Daoy (cell line): ENCODE measurements at regions not wholly inside any gene's neighbourhood (a gene's known extent, or its start where the extent isn't known, plus 50 kb on each side); places are given as distances from the start of the nearest gene placed in this dataset.
"Not testable (repeated sequence)": the region's sequence is repeated elsewhere in the genome, so short reads cannot be mapped to it uniquely, and the experiment has no call there.

Experiments used
- DNase-seq: peaks from one replicate; pipeline ENCODE4 v3.0.0-alpha.2; 2015; ENCODE audit warnings: low read depth

- DNase-seq, result no peak
Measured at GRCh38 chr3:162718697-162719096, 1222.1 kb downstream of the OTOL1 start.

GRCh38 chr3:162719684-162720341 lies 1223.2 kb downstream of the OTOL1 start:
- peak; percentile 45 for DNase-seq

GRCh38 chr3:162721736-162722135 lies 1225.1 kb downstream of the OTOL1 start:
- DNase-seq, result no peak

GRCh38 chr3:162722337-162722736 lies 1225.7 kb downstream of the OTOL1 start:
- DNase-seq, result no peak

GRCh38 chr3:162722796-162723195 lies 1226.2 kb downstream of the OTOL1 start:
- DNase-seq, result not testable (repeated sequence)

GRCh38 chr3:162729686-162730085 lies 1233.1 kb downstream of the OTOL1 start:
- no peak for DNase-seq

- not testable (repeated sequence) for DNase-seq
Measured at GRCh38 chr3:162731961-162732360, 1235.4 kb downstream of the OTOL1 start.

- DNase-seq, result no peak
Measured at GRCh38 chr3:162738784-162739183, 1242.2 kb downstream of the OTOL1 start.

GRCh38 chr3:162740941-162741596 lies 1244.5 kb downstream of the OTOL1 start:
- no peak for DNase-seq

- DNase-seq, result no peak
Measured at GRCh38 chr3:162742159-162742717, 1245.6 kb downstream of the OTOL1 start.

GRCh38 chr3:162743091-162743490 lies 1246.5 kb downstream of the OTOL1 start:
- no peak for DNase-seq

GRCh38 chr3:162760789-162761188 lies 1264.2 kb downstream of the OTOL1 start:
- no peak for DNase-seq

- DNase-seq, result no peak
Measured at GRCh38 chr3:162764051-162764807, 1267.6 kb downstream of the OTOL1 start.

- DNase-seq, result no peak
Measured at GRCh38 chr3:162764808-162765071, 1268.1 kb downstream of the OTOL1 start.

- no peak for DNase-seq
Measured at GRCh38 chr3:162765524-162765923, 1268.9 kb downstream of the OTOL1 start.

GRCh38 chr3:162769564-162769963 lies 1273.0 kb downstream of the OTOL1 start:
- DNase-seq, result no peak

- no peak for DNase-seq
Measured at GRCh38 chr3:162770551-162770950, 1273.9 kb downstream of the OTOL1 start.

- no peak for DNase-seq
Measured at GRCh38 chr3:162774613-162775100, 1278.0 kb downstream of the OTOL1 start.

GRCh38 chr3:162776148-162776547 lies 1279.5 kb downstream of the OTOL1 start:
- no peak for DNase-seq

- DNase-seq, result no peak
Measured at GRCh38 chr3:162777118-162777517, 1280.5 kb downstream of the OTOL1 start.

- DNase-seq, result no peak
Measured at GRCh38 chr3:162780313-162780712, 1283.7 kb downstream of the OTOL1 start.

- DNase-seq, result no peak
Measured at GRCh38 chr3:162799910-162800309, 1303.3 kb downstream of the OTOL1 start.
